ENCODE measurements at regions not wholly inside any gene's neighbourhood (a gene's known extent, or its start where the extent isn't known, plus 50 kb on each side); places are given as distances from the start of the nearest gene placed in this dataset.

- Mint-ChIP-seq H3K4me3 (ENCODE audit: unreplicated experiment) (no peak overlapping the region), H3K4me1 (ENCODE audit: low read depth) (no peaks in the 10 kb centered on the region), H3K27ac (ENCODE audit: unreplicated experiment) (no peak overlapping the region), H3K27me3 (ENCODE audit: low read depth) (peaks cover 5% of the 10 kb centered on the region), H3K36me3 (ENCODE audit: low read depth) (no peaks in the 10 kb centered on the region), H3K9me3 (ENCODE audit: low read depth) (peaks cover 2% of the 10 kb centered on the region)
- DNase-seq (ENCODE audit: low spot score) = no peak
- no peak for TF ChIP-seq CTCF (IDR thresholded peaks at IDR 0.05)
These were observed 1311.5 kb upstream of the CDH6 start for GRCh38 chr5:29882036-29882435.

- Mint-ChIP-seq H3K27me3 (ENCODE audit: low read depth) (peaks cover 8% of the 10 kb centered on the region), H3K4me3 (ENCODE audit: unreplicated experiment) (no peak overlapping the region), H3K9me3 (ENCODE audit: low read depth) (peaks cover 2% of the 10 kb centered on the region), H3K4me1 (ENCODE audit: low read depth) (no peaks in the 10 kb centered on the region), H3K27ac (ENCODE audit: unreplicated experiment) (no peak overlapping the region), H3K36me3 (ENCODE audit: low read depth) (no peaks in the 10 kb centered on the region)
- no peak for TF ChIP-seq CTCF (IDR thresholded peaks at IDR 0.05)
- DNase-seq (ENCODE audit: low spot score) = no peak
These were observed 1314.1 kb upstream of the CDH6 start for GRCh38 chr5:29879401-29879800.

- TF ChIP-seq CTCF (IDR thresholded peaks at IDR 0.05) = no peak
- Mint-ChIP-seq H3K4me1 (ENCODE audit: low read depth) (no peaks in the 10 kb centered on the region), H3K27me3 (ENCODE audit: low read depth) (peaks cover 8% of the 10 kb centered on the region), H3K36me3 (ENCODE audit: low read depth) (no peaks in the 10 kb centered on the region), H3K27ac (ENCODE audit: unreplicated experiment) (no peak overlapping the region), H3K9me3 (ENCODE audit: low read depth) (peaks cover 2% of the 10 kb centered on the region), H3K4me3 (ENCODE audit: unreplicated experiment) (no peak overlapping the region)
- DNase-seq (ENCODE audit: low spot score) = no peak
These were observed 1314.9 kb upstream of the CDH6 start for GRCh38 chr5:29878599-29878998.

- Mint-ChIP-seq H3K27me3 (ENCODE audit: low read depth) (peaks cover 10% of the 10 kb centered on the region), H3K4me1 (ENCODE audit: low read depth) (no peaks in the 10 kb centered on the region), H3K36me3 (ENCODE audit: low read depth) (no peaks in the 10 kb centered on the region), H3K27ac (ENCODE audit: unreplicated experiment) (no peak overlapping the region), H3K4me3 (ENCODE audit: unreplicated experiment) (no peak overlapping the region), H3K9me3 (ENCODE audit: low read depth) (no peaks in the 10 kb centered on the region)
- DNase-seq (ENCODE audit: low spot score) = no peak
- no peak for TF ChIP-seq CTCF (IDR thresholded peaks at IDR 0.05)
These were observed 1326.3 kb upstream of the CDH6 start for GRCh38 chr5:29867155-29867554.

- TF ChIP-seq CTCF (IDR thresholded peaks at IDR 0.05) = no peak
- DNase-seq (ENCODE audit: low spot score) = no peak
- no peaks in the 10 kb centered on the region for H3K4me1 Mint-ChIP-seq (ENCODE audit: low read depth)
- H3K27me3 Mint-ChIP-seq (ENCODE audit: low read depth) = peaks cover 17% of the 10 kb centered on the region
- H3K9me3 Mint-ChIP-seq (ENCODE audit: low read depth) = peaks cover 5% of the 10 kb centered on the region
- H3K4me3 Mint-ChIP-seq (ENCODE audit: unreplicated experiment) = no peak overlapping the region
- H3K36me3 Mint-ChIP-seq (ENCODE audit: low read depth) = no peaks in the 10 kb centered on the region
- H3K27ac Mint-ChIP-seq (ENCODE audit: unreplicated experiment) = no peak overlapping the region
These were observed 1339.7 kb upstream of the CDH6 start for GRCh38 chr5:29853711-29854220.
